IMR-90 (cell line): ENCODE measurements at regions not wholly inside any gene's neighbourhood (a gene's known extent, or its start where the extent isn't known, plus 50 kb on each side); places are given as distances from the start of the nearest gene placed in this dataset.

Experiments used
- ATAC-seq: fragments of 200-7000 bp; cut with Tn5 transposase; 2 replicates; pipeline ENCODE4 v1.9.1; 2020; ENCODE audit warnings: low read depth, mild to moderate bottlenecking, moderate library complexity
- BruUV-seq: library from RNA; stranded (reverse); fragments of 400-500 nt; replicated peaks from 2 replicates; lab custom pipeline; 2021; lab: Mats Ljungman, UMichigan
- CTCF ChIA-PET: fragments of 300-600 bp; formaldehyde crosslinking; extraction: SDS; loops from one replicate; lab custom pipeline; 2021; ENCODE audit warnings: antibody characterized with exemption; lab: Yijun Ruan, JAX
- POLR2A ChIA-PET: fragments of 300-600 bp; sonication (Branson Sonifier 250); formaldehyde crosslinking; loops from one replicate; lab custom pipeline; 2022; ENCODE audit warnings: antibody characterized with exemption; ENCODE audit not compliant: unreplicated experiment; lab: Charles Lee
- DNase-seq: peaks from one replicate; pipeline ENCODE4 v3.0.0; 2013
- H2AFZ ChIP-seq: replicated peaks from 2 replicates; pipeline ENCODE3; 2013; ENCODE audit warnings: low read length, mild to moderate bottlenecking; ENCODE audit not compliant: poor library complexity
- H2AK5ac ChIP-seq: 2 replicates; pipeline ENCODE4 v1.6.1; 2013; ENCODE audit warnings: low read depth, low read length, inconsistent platforms
- H2AK9ac ChIP-seq: replicated peaks from 2 replicates; pipeline ENCODE3; 2013; ENCODE audit warnings: mild to moderate bottlenecking, low read depth, low read length, moderate library complexity; ENCODE audit not compliant: poor library complexity
- H2BK120ac ChIP-seq: 2 replicates; pipeline ENCODE4 v1.6.1; 2013; ENCODE audit warnings: low read depth, low read length, inconsistent platforms
- H2BK15ac ChIP-seq: 3 replicates; pipeline ENCODE4 v1.6.1; 2013; ENCODE audit warnings: low read depth, low read length, inconsistent platforms
- H2BK20ac ChIP-seq: 2 replicates; pipeline ENCODE4 v1.6.1; 2013; ENCODE audit warnings: low read depth, mild to moderate bottlenecking, inconsistent platforms, low read length, moderate library complexity
- H2BK5ac ChIP-seq: 2 replicates; pipeline ENCODE4 v1.6.1; 2013; ENCODE audit warnings: mild to moderate bottlenecking, low read depth, low read length, inconsistent platforms; ENCODE audit not compliant: poor library complexity, severe bottlenecking
- H3K14ac ChIP-seq: replicated peaks from 2 replicates; pipeline ENCODE4 v1.6.1; 2013; ENCODE audit warnings: low read depth, low read length, inconsistent platforms
- H3K18ac ChIP-seq: 2 replicates; pipeline ENCODE4 v1.6.1; 2013; ENCODE audit warnings: low read depth, low read length, control low read depth
- H3K23ac ChIP-seq: 2 replicates; pipeline ENCODE4 v1.6.1; 2013; ENCODE audit warnings: low read depth, low read length, inconsistent platforms
- H3K27ac ChIP-seq: 2 replicates; pipeline ENCODE4 v1.5.1; 2013; ENCODE audit warnings: mild to moderate bottlenecking, control low read depth, low read length; ENCODE audit not compliant: insufficient read depth
- H3K27me3 ChIP-seq: 2 replicates; pipeline ENCODE4 v1.6.1; 2013; ENCODE audit warnings: low read length; ENCODE audit not compliant: control insufficient read depth, insufficient read depth
- H3K36me3 ChIP-seq: 2 replicates; pipeline ENCODE4 v1.6.1; 2013; ENCODE audit warnings: low read length, mixed read lengths; ENCODE audit not compliant: control insufficient read depth, insufficient read depth
- H3K4ac ChIP-seq: 2 replicates; pipeline ENCODE4 v1.6.1; 2013; ENCODE audit warnings: low read depth, low read length, inconsistent platforms
- H3K4me1 ChIP-seq: 2 replicates; pipeline ENCODE4 v1.6.1; 2013; ENCODE audit warnings: low read length, mixed read lengths; ENCODE audit not compliant: control insufficient read depth, insufficient read depth
- H3K4me2 ChIP-seq: 2 replicates; pipeline ENCODE4 v1.6.1; 2013; ENCODE audit warnings: low read depth, mild to moderate bottlenecking, control low read depth, low read length, moderate library complexity
- H3K4me3 ChIP-seq: 2 replicates; pipeline ENCODE4 v1.5.1; 2013; ENCODE audit warnings: low read depth, mild to moderate bottlenecking, control low read depth, low read length, moderate library complexity; ENCODE audit not compliant: insufficient read depth
- H3K56ac ChIP-seq: 2 replicates; pipeline ENCODE4 v1.6.1; 2013; ENCODE audit warnings: low read length, inconsistent platforms; ENCODE audit not compliant: insufficient read depth; ENCODE audit errors: extremely low read depth
- H3K79me1 ChIP-seq, 2 experiments: 2 replicates each; pipeline ENCODE4 v1.6.1; 2013; ENCODE audit warnings: low read length in 2 of 2, inconsistent platforms in 1 of 2, low read depth in 1 of 2
- H3K9ac ChIP-seq: 2 replicates; pipeline ENCODE4 v1.6.1; 2013; ENCODE audit warnings: low read depth, low read length, control low read depth
- H3K9me1 ChIP-seq: 2 replicates; pipeline ENCODE4 v1.6.1; 2013; ENCODE audit warnings: low read length, inconsistent platforms; ENCODE audit not compliant: insufficient read depth
- H3K9me3 ChIP-seq: 2 replicates; pipeline ENCODE4 v1.6.1; 2013; ENCODE audit warnings: low read length; ENCODE audit not compliant: control insufficient read depth, insufficient read depth
- H4K20me1 ChIP-seq: 2 replicates; pipeline ENCODE4 v1.6.1; 2013; ENCODE audit warnings: low read length, inconsistent platforms; ENCODE audit not compliant: insufficient read depth
- H4K5ac ChIP-seq: 2 replicates; pipeline ENCODE4 v1.6.1; 2013; ENCODE audit warnings: mild to moderate bottlenecking, low read depth, low read length, control low read depth
- H4K8ac ChIP-seq, 2 experiments: 2 replicates each; pipeline ENCODE4 v1.6.1; 2013; ENCODE audit warnings: low read depth in 2 of 2, low read length in 2 of 2, control low read depth in 1 of 2, inconsistent platforms in 1 of 2
- H4K91ac ChIP-seq: 2 replicates; pipeline ENCODE4 v1.6.1; 2013; ENCODE audit warnings: low read depth, low read length, inconsistent platforms; ENCODE audit not compliant: insufficient read depth
- MAZ ChIP-seq: IDR thresholded peaks from 2 replicates; pipeline ENCODE4 v1.6.1; 2012; ENCODE audit warnings: low read depth, mild to moderate bottlenecking, low read length, improper control_type of control experiment, moderate library complexity, borderline replicate concordance
- WGBS, 2 experiments: methylation state at CpG; one replicate each; pipeline versions ENCODE4 v1.1.5 to v1.1.7; 2013; ENCODE audit warnings: missing lambda C conversion rate in 2 of 2; ENCODE audit not compliant: insufficient read length in 1 of 2; ENCODE audit errors: extremely low coverage in 2 of 2; 5-methylcytosine and 5-hydroxymethylcytosine counted together
- dilution Hi-C: fragments of 300-500 bp; cut with HindIII; formaldehyde crosslinking; loops from one replicate; pipeline ENCODE4 v1.14.3; 2018; ENCODE audit warnings: low sequenced_read_pairs; ENCODE audit not compliant: unreplicated experiment
- in situ Hi-C: fragments of 300-500 bp; cut with MboI; formaldehyde crosslinking; loops from 3 replicates; pipeline ENCODE4 v1.14.3; 2019; ENCODE audit warnings: low sequenced_read_pairs, inconsistent platforms, mixed read lengths
- intact Hi-C: fragments of 100-400 bp; cut with micrococcal nuclease; formaldehyde crosslinking; loops from 2 replicates; pipeline ENCODE4 v1.10.0; 2022

GRCh38 chr9:135017899-135018298, 69.6 kb upstream of the OLFM1 start:
- H3K56ac ChIP-seq, result no peak overlapping the region
- H3K4me3 ChIP-seq, result no peak overlapping the region
- H2AFZ ChIP-seq, result no peak overlapping the region
- intact Hi-C loops, result no loop called here
- H4K5ac ChIP-seq, result no peak overlapping the region
- no TSS peak for BruUV-seq
- ChIA-PET POLR2A (no interaction called here), CTCF (no interaction called here)
- no peak overlapping the region for H2BK5ac ChIP-seq
- peaks cover 7% of the 10 kb centered on the region; the same call in 1 of the 2 replicates for H3K27me3 ChIP-seq
- no peak overlapping the region for H3K4ac ChIP-seq
- H2BK15ac ChIP-seq, result no peak overlapping the region
- H3K23ac ChIP-seq, result no peak overlapping the region
- no peak overlapping the region for H3K27ac ChIP-seq
- no peak overlapping the region for H3K18ac ChIP-seq
- ATAC-seq (no peak), DNase-seq (no peak)
- H3K36me3 ChIP-seq, result no peaks in the 10 kb centered on the region
- H3K4me1 ChIP-seq, result no peaks in the 10 kb centered on the region
- no peak overlapping the region for H3K14ac ChIP-seq
- no peak overlapping the region for H2AK5ac ChIP-seq
- no peak overlapping the region for H4K91ac ChIP-seq
- no peaks in the 10 kb centered on the region for H3K9me1 ChIP-seq
- no peaks in the 10 kb centered on the region for H3K9me3 ChIP-seq
- no peak overlapping the region for H4K8ac ChIP-seq
- TF ChIP-seq MAZ, result no peak
- H4K20me1 ChIP-seq, result no peaks in the 10 kb centered on the region
- no peak overlapping the region for H2BK120ac ChIP-seq
- H2BK20ac ChIP-seq, result no peak overlapping the region
- in situ Hi-C loops, result no loop called here
- H3K9ac ChIP-seq, result no peak overlapping the region
- WGBS, 2 experiments, result 13% methylated on average over 1 of the region's 4 CpGs; no CpG with 5 or more reads in 1 of the 2 experiments
- no peaks in the 10 kb centered on the region for H3K79me1 ChIP-seq
- no peak overlapping the region for H3K4me2 ChIP-seq
- dilution Hi-C loops, result no loop called here
- H2AK9ac ChIP-seq, result no peak overlapping the region
